ENCODE measurements at regions not wholly inside any gene's neighbourhood (a gene's known extent, or its start where the extent isn't known, plus 50 kb on each side); places are given as distances from the start of the nearest gene placed in this dataset.

DNA sequence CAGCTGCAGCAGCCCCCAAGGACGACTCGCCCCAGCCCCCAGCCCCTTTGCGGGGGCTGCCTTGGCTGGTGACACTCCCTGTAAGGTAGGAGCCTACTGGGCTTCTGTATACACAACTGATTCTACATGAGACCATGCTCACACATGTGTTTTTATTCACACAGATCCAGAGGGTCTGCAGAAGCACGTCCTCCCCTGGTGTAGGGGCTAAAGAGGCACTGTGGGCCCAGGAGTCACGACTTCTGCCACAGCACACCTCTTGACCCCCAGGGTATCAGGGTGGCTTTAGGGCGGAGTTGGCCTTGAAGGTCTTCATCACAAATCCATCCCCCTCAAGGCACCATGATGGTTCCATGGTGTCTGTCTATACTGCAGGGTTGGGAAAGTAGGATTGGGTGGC, 931.2 kb downstream of the TBC1D22A start:
- no peak overlapping the region for H3K14ac ChIP-seq (replicated peaks; ENCODE audit: low read depth, low read length)
- H3K9me3 ChIP-seq (ENCODE audit: control insufficient read depth, insufficient read depth, low read length), result peaks cover 34% of the 10 kb centered on the region
- H3K4me1 ChIP-seq (ENCODE audit: control insufficient read depth, insufficient read depth, low read length), result no peaks in the 10 kb centered on the region
- no peak overlapping the region for H2BK15ac ChIP-seq (ENCODE audit: low read depth, low read length)
- H3K27ac ChIP-seq (ENCODE audit: insufficient read depth, low read length), result no peak overlapping the region
- in situ Hi-C loops (cut with MboI; ENCODE audit: low sequenced_read_pairs) (no loop called here), dilution Hi-C loops (cut with HindIII; ENCODE audit: low sequenced_read_pairs, unreplicated experiment) (no loop called here), intact Hi-C loops (cut with micrococcal nuclease) (no loop called here)
- H3K27me3 ChIP-seq (ENCODE audit: control insufficient read depth, insufficient read depth, low read length), result no peaks in the 10 kb centered on the region
- H3K79me1 ChIP-seq (ENCODE audit: low read depth in 1 of 2, low read length in 2 of 2), result no peaks in the 10 kb centered on the region
- H4K91ac ChIP-seq (ENCODE audit: insufficient read depth, low read depth, low read length), result no peak overlapping the region
- H4K5ac ChIP-seq (ENCODE audit: low read depth, low read length), result no peak overlapping the region
- H2BK20ac ChIP-seq (ENCODE audit: low read depth, low read length), result no peak overlapping the region
- no peak overlapping the region for H2AK9ac ChIP-seq (replicated peaks; ENCODE audit: low read depth, low read length, poor library complexity)
- no peaks in the 10 kb centered on the region for H4K20me1 ChIP-seq (ENCODE audit: insufficient read depth, low read length)
- POLR2A ChIA-PET (ENCODE audit: unreplicated experiment), result no interaction called here
- H3K4me2 ChIP-seq (ENCODE audit: low read depth, low read length), result no peak overlapping the region
- no peak overlapping the region for H4K8ac ChIP-seq (ENCODE audit: low read depth in 2 of 2, low read length in 2 of 2)
- H2BK5ac ChIP-seq (ENCODE audit: low read depth, low read length, poor library complexity, severe bottlenecking), result no peak overlapping the region
- H3K4me3 ChIP-seq (ENCODE audit: insufficient read depth, low read depth, low read length), result no peak overlapping the region
- ATAC-seq (ENCODE audit: low read depth) (no peak), DNase-seq (no peak)
- H3K9me1 ChIP-seq (ENCODE audit: insufficient read depth, low read length), result no peaks in the 10 kb centered on the region
- no peaks in the 10 kb centered on the region for H3K36me3 ChIP-seq (ENCODE audit: control insufficient read depth, insufficient read depth, low read length)
- no peak overlapping the region for H3K23ac ChIP-seq (ENCODE audit: low read depth, low read length)
- no peak overlapping the region for H2AK5ac ChIP-seq (ENCODE audit: low read depth, low read length)
- BruUV-seq (replicated peaks), result no TSS peak
- no peak overlapping the region for H2AFZ ChIP-seq (replicated peaks; ENCODE audit: low read length, poor library complexity)
- H3K9ac ChIP-seq (ENCODE audit: low read depth, low read length), result no peak overlapping the region
- H2BK120ac ChIP-seq (ENCODE audit: low read depth, low read length), result no peak overlapping the region
- H3K4ac ChIP-seq (ENCODE audit: low read depth, low read length), result no peak overlapping the region
- H3K18ac ChIP-seq (ENCODE audit: low read depth, low read length), result no peak overlapping the region
- no CpG with 5 or more reads among the region's 6 CpGs for WGBS, 2 experiments (ENCODE audit: extremely low coverage in 2 of 2, insufficient read length in 1 of 2)
- TF ChIP-seq NFE2L2 (IDR thresholded peaks at IDR 0.05; ENCODE audit: low read depth, low read length), result no peak
- no peak for TF ChIP-seq POLR2A (IDR thresholded peaks at IDR 0.05; ENCODE audit: low read depth, low read length)
- TF ChIP-seq SMC3 (IDR thresholded peaks at IDR 0.05; ENCODE audit: low read depth, low read length), result no peak
- TF ChIP-seq RCOR1 (IDR thresholded peaks at IDR 0.05; ENCODE audit: insufficient replicate concordance, low read length), result no peak
- no peak for TF ChIP-seq CHD1 (IDR thresholded peaks at IDR 0.05; ENCODE audit: low read depth, low read length)
- TF ChIP-seq MXI1 (IDR thresholded peaks at IDR 0.05; ENCODE audit: borderline replicate concordance, low read depth, low read length), result no peak
- TF ChIP-seq, protein P1, sequence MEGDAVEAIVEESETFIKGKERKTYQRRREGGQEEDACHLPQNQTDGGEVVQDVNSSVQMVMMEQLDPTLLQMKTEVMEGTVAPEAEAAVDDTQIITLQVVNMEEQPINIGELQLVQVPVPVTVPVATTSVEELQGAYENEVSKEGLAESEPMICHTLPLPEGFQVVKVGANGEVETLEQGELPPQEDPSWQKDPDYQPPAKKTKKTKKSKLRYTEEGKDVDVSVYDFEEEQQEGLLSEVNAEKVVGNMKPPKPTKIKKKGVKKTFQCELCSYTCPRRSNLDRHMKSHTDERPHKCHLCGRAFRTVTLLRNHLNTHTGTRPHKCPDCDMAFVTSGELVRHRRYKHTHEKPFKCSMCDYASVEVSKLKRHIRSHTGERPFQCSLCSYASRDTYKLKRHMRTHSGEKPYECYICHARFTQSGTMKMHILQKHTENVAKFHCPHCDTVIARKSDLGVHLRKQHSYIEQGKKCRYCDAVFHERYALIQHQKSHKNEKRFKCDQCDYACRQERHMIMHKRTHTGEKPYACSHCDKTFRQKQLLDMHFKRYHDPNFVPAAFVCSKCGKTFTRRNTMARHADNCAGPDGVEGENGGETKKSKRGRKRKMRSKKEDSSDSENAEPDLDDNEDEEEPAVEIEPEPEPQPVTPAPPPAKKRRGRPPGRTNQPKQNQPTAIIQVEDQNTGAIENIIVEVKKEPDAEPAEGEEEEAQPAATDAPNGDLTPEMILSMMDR (conservative IDR thresholded peaks at IDR 0.05; ENCODE audit: low read depth, low read length), result no peak
- TF ChIP-seq FOS (IDR thresholded peaks at IDR 0.05; ENCODE audit: low read depth, low read length), result no peak
- TF ChIP-seq, protein P2, sequence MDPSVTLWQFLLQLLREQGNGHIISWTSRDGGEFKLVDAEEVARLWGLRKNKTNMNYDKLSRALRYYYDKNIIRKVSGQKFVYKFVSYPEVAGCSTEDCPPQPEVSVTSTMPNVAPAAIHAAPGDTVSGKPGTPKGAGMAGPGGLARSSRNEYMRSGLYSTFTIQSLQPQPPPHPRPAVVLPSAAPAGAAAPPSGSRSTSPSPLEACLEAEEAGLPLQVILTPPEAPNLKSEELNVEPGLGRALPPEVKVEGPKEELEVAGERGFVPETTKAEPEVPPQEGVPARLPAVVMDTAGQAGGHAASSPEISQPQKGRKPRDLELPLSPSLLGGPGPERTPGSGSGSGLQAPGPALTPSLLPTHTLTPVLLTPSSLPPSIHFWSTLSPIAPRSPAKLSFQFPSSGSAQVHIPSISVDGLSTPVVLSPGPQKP (IDR thresholded peaks at IDR 0.05; ENCODE audit: borderline replicate concordance, low read depth, low read length), result no peak
- no peak for TF ChIP-seq MAZ (IDR thresholded peaks at IDR 0.05; ENCODE audit: borderline replicate concordance, low read depth, low read length)
- no peak for TF ChIP-seq RAD21 (IDR thresholded peaks at IDR 0.05; ENCODE audit: low read length)
- TF ChIP-seq RFX5 (IDR thresholded peaks at IDR 0.05; ENCODE audit: low read depth, low read length), result no peak
- TF ChIP-seq, protein P3, sequence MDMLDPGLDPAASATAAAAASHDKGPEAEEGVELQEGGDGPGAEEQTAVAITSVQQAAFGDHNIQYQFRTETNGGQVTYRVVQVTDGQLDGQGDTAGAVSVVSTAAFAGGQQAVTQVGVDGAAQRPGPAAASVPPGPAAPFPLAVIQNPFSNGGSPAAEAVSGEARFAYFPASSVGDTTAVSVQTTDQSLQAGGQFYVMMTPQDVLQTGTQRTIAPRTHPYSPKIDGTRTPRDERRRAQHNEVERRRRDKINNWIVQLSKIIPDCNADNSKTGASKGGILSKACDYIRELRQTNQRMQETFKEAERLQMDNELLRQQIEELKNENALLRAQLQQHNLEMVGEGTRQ (IDR thresholded peaks at IDR 0.05; ENCODE audit: low read depth, low read length), result no peak
- TF ChIP-seq BHLHE40 (IDR thresholded peaks at IDR 0.05; ENCODE audit: low read depth, low read length), result no peak
- TF ChIP-seq CEBPB (IDR thresholded peaks at IDR 0.05; ENCODE audit: low read depth, low read length), result no peak
- CTCF ChIA-PET, result no interaction called here
- no peak overlapping the region for H3K56ac ChIP-seq (ENCODE audit: extremely low read depth, insufficient read depth, low read length)

All from IMR-90 (cell line).